ENCODE measurements at regions not wholly inside any gene's neighbourhood (a gene's known extent, or its start where the extent isn't known, plus 50 kb on each side); places are given as distances from the start of the nearest gene placed in this dataset.

- TF ChIP-seq CTCF (IDR thresholded peaks at IDR 0.05; ENCODE audit: low read depth, low read length, missing input control) (no peak), ZBTB33 (IDR thresholded peaks at IDR 0.05) (no peak)
Measured at GRCh38 chr2:144210076-144210475, 309.8 kb downstream of the ZEB2 start (continued).

- no peak for TF ChIP-seq RXRA (IDR thresholded peaks at IDR 0.05)
- TF ChIP-seq NR2F2 (IDR thresholded peaks at IDR 0.05): no peak
- Histone ChIP-seq H3K27me3 (ENCODE audit: control insufficient read depth in 4 of 4, insufficient read depth in 4 of 4, low read length in 3 of 4) (no peaks in the 10 kb centered on the region), H3K9ac (ENCODE audit: low read depth in 1 of 2, low read length in 2 of 2) (no peak overlapping the region), H3K27ac (ENCODE audit: low read depth in 1 of 2, low read length in 2 of 2) (no peak overlapping the region), H3K9me3 (ENCODE audit: control insufficient read depth in 4 of 4, low read length in 3 of 4) (no peaks in the 10 kb centered on the region), H3K4me1 (ENCODE audit: control insufficient read depth in 4 of 4, insufficient read depth in 4 of 4, low read length in 3 of 4) (no peaks in the 10 kb centered on the region), H3K36me3 (ENCODE audit: control insufficient read depth in 4 of 4, insufficient read depth in 3 of 4, low read depth in 1 of 4, low read length in 3 of 4) (peaks cover 0 to 3% (median 0%) of the 10 kb centered on the region in 4 donors), H3K4me3 (ENCODE audit: low read depth in 1 of 3, low read length in 3 of 3) (no peak overlapping the region)
- 96% methylated on average over 2 of the region's 2 CpGs for WGBS
- no peak for DNase-seq (ENCODE audit: low spot score)
Measured at GRCh38 chr2:144208924-144209323, 311.0 kb downstream of the ZEB2 start.

GRCh38 chr2:144206019-144206418, 313.9 kb downstream of the ZEB2 start:
- WGBS: 95% methylated on average over 2 of the region's 2 CpGs
- no peak overlapping the region for H3K9ac ChIP-seq (ENCODE audit: low read depth in 1 of 2, low read length in 2 of 2)
- no peaks in the 10 kb centered on the region for H3K9me3 ChIP-seq (ENCODE audit: control insufficient read depth in 4 of 4, low read length in 3 of 4)
- no peak overlapping the region for H3K4me3 ChIP-seq (ENCODE audit: low read depth in 1 of 3, low read length in 3 of 3)
- H3K36me3 ChIP-seq (ENCODE audit: control insufficient read depth in 4 of 4, insufficient read depth in 3 of 4, low read depth in 1 of 4, low read length in 3 of 4): peaks cover 0 to 3% (median 0%) of the 10 kb centered on the region in 4 donors
- H3K27ac ChIP-seq (ENCODE audit: low read depth in 1 of 2, low read length in 2 of 2): no peak overlapping the region
- H3K27me3 ChIP-seq (ENCODE audit: control insufficient read depth in 4 of 4, insufficient read depth in 4 of 4, low read length in 3 of 4): no peaks in the 10 kb centered on the region
- TF ChIP-seq EGR1 (IDR thresholded peaks at IDR 0.05; ENCODE audit: low read depth in 2 of 2) (no peak), FOXA1 (IDR thresholded peaks at IDR 0.05) (no peak), RAD21 (IDR thresholded peaks at IDR 0.05) (no peak), JUND (IDR thresholded peaks at IDR 0.05) (no peak), FOXA2 (IDR thresholded peaks at IDR 0.05) (no peak), MAX (IDR thresholded peaks at IDR 0.05) (no peak), ZBTB33 (IDR thresholded peaks at IDR 0.05) (no peak), RXRA (IDR thresholded peaks at IDR 0.05) (no peak), ATF3 (IDR thresholded peaks at IDR 0.05) (no peak), SP1 (IDR thresholded peaks at IDR 0.05) (no peak)
- H3K4me1 ChIP-seq (ENCODE audit: control insufficient read depth in 4 of 4, insufficient read depth in 4 of 4, low read length in 3 of 4): no peaks in the 10 kb centered on the region
- DNase-seq (ENCODE audit: low spot score): no peak
